ENCODE measurements at regions not wholly inside any gene's neighbourhood (a gene's known extent, or its start where the extent isn't known, plus 50 kb on each side); places are given as distances from the start of the nearest gene placed in this dataset.
"Not testable (repeated sequence)": the region's sequence is repeated elsewhere in the genome, so short reads cannot be mapped to it uniquely, and the experiment has no call there.

DNA sequence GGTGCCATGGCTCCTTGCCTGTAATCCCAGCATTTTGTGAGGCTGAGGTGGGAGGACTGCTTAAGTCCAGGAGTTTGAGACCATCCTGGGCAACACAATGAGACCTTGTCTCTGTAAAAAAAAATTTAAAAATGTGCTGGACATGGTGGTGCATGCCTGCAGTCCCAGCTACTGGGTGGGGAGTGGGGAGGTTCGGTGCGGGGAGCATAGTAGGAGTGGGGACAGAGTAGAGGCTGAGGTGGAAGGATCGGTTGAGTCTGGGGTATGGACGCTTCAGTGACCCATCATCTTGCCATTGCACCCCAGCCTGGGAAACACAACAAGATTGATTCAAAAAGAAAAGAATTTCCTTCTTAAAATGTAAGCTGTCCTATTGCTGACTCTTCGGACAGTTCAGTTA is 1490.0 kb upstream of the GBE1 start:
- DNase-seq (ENCODE audit: low read depth): no peak

DNA sequence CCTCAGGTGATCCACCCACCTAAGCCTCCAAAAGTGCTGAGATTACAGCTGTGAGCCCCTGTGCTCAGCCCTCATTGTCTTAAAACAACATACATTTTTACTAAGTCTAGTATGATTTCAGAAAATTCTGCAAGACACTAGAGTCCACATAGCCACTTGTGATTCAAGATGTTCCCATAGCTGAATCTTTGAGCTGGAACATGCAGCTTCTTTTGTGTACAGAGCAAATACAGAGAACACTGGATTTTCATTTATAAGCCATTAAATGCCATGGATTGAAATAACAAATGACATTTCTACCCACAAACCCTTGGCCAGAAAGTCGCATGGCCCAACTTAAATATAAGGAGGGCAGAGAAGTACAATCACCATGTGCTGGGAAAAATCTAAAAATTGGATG is 1489.2 kb upstream of the GBE1 start:
- no peak for DNase-seq (ENCODE audit: low read depth)

DNA sequence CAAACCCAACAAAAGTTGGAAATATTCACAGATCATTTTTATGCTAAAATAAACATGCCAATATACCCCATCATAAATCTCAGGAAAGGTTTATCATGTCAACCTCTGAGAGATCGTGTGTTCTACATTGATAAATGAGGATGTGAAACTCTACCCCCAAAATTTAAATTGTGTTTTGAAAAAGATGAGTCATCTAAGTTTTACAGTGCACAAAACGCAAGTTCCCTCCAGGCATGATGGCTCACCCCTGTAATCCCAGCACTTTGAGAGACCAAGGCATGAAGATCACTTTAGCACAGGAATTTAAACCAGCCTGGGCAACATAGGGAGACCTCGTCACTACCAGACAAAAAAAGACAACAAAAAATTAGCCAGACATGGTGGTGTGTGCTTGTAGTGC is 1487.0 kb upstream of the GBE1 start:
- DNase-seq (ENCODE audit: low read depth): no peak

DNA sequence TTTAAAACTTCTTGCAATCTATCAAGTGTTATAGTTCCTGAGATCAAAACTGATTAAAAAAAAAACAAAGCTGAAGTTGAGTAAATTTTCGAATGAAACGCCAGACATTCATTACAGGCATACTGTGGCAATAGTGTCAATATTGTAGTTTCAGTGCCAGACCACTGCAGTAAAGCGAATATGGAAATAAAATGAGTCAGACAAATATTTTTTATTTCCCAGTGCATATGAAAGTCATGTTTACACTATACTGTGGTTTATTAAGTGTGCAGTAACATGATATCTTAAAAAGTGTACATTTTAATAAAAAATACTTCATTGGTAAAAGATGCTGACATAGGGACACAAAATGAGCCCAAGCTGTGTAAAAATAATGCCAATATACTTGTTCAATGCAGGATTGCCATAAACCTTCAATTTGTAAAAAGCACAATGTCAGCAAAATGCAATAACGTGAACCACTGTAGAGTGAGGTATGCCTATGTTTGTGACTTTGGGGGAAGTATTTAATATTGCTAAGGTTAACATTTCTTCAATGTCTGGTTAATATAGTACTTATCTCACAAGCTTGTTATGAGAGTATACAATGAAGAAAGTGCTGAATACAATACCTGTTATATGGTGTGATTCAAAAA is 1473.9 kb upstream of the GBE1 start:
- no peak for DNase-seq (ENCODE audit: low read depth)

DNA sequence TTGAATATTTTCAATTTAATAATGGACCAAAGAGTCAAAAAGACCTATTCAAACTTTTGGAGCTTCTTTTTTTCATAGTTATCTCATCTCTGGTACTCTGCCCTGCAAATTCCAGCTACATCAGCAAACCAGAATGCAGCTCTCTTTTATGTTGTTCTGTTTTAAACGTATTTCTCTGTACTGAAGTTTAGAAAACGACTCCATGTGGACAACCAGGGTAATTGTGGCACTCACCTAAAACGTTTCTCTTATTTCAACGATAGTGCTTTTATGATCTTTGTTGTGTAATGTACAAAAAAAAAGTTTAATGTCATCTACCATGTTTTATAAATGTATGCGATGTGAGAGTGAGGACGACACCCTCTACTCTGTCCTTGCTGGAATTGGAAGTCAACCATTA is 1472.3 kb upstream of the GBE1 start:
- DNase-seq (ENCODE audit: low read depth): no peak

DNA sequence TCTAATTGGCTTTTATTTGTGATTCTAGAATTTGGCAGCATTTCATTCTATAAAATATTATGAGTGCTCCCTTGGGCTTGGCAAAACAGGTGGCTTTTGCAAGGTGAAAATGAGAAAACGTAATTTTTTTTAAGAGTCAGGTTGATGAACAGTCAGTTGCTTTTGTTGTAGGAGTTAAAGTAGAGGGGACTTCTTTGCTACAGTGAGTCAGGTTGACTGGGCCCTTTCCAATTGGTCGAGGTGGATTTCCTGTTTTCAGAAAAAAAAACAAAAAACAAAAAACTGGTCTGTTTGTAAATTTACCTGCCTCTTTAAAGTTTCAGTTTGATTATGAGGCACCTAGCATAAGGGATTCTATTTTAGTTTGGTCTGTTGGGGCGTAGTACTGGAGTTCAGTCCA is 1469.4 kb upstream of the GBE1 start:
- peak; percentile 20 for DNase-seq (ENCODE audit: low read depth)

DNA sequence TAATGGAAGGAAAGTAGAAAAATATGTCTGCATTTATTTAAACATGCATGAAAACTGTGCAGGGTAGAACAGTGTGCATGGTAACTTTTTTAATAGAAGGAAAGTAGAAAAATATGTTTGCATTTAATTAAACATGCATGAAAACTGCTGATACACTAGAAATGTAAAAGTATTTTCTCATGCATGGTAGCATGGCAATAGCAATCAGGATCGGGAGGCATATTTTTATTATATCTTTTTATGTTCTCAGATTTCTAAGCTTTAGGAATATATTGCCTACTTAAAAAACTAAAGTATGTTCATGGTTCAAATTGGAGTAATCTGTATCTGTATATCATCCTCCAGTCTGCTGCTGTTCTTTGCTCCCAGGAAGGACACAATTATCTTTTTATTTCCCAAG is 1468.9 kb upstream of the GBE1 start:
- no peak for DNase-seq (ENCODE audit: low read depth)

DNA sequence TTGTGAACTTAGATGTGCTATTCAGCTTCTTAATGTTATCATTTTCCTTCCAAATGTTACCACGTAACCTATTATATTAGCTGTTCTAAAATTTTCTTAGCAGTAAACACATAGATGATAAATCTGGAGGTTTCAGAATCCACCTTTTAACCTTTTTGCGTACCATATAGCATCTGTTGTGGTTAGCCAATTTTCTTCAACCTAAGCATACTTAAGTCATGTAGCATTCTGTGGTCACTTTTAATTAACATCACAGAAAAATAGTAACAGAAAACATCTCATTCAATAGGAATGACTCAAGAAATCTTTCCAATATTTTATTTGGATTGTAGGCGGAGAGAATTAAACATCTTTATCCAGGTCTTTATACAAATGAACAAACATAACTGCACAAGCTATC is 1465.3 kb upstream of the GBE1 start:
- DNase-seq (ENCODE audit: low read depth): no peak

DNA sequence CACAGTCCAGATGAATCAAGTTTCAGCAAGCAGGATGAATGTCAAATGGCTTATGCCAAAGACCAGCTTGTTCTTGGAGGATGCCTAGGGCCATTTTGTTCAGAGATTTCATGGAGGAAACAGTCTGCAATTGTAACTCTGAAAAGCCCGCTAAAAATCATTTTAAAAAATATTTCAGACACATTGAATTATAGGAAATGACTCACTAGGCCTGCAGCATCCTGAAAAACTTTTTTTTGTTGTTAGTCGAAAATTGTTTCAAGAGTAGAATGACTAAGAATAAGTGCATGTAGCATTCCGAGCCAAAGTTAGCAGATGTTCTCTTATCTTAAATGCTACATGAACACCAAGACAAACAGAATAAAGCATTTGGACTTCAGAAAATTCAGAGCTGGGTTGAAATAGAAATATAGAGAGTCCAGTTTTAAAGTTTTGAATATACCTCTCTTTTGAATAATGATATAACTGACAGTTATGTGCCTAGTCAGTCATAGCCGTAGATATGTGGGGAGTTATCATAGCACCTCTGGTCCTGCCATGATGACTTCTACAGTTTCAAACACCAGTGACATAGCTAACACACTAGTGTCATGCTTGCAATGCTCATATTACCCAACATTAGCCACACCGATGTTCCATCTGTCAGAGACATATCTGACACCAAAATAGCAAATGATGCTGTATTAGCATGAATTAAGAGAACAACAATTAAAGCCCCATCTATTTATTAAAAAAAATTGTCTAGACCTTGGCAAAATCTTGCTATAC is 1462.8 kb upstream of the GBE1 start:
- DNase-seq (ENCODE audit: low read depth): peak; percentile 61

DNA sequence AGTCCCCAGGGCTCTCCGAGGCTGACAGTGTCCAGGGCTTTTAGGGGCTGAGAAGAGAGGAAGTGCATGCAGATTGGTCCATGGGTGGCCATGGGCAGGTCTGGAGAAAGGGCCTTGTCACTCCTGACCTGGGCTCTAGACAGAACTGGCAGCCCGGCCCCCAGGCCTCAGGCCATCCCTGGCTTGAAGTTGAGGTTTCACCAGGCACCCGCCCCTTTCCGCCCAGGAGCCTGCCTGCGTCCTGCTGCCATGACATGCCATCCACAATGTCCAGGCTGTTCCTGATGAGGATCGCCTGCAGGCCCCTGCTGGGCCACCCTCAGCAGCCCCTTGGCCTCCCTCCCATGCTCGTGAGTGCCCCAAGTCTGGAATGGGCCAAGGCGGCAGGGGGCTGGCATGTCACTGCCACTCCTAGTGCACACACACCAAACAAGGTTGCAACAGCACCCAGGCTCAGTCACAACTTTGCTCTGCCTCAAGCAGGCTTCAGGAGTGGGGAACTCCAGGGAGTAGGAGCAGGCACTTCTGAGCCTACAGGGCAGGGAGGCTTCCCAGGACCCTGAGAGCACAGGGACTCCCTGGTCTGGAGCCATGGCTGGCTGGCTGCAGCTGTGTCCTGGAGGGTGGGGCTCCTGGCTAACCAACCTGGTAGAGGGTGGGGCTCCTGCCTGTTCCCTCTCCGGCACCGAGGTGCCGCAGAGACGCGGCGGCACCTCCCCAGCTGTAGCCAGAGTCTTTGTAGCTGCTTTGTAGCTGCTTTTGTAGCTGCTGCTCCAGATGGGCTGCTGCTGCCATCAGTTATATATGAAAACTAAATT is 1457.1 kb upstream of the GBE1 start:
- no peak for DNase-seq (ENCODE audit: low read depth)

DNA sequence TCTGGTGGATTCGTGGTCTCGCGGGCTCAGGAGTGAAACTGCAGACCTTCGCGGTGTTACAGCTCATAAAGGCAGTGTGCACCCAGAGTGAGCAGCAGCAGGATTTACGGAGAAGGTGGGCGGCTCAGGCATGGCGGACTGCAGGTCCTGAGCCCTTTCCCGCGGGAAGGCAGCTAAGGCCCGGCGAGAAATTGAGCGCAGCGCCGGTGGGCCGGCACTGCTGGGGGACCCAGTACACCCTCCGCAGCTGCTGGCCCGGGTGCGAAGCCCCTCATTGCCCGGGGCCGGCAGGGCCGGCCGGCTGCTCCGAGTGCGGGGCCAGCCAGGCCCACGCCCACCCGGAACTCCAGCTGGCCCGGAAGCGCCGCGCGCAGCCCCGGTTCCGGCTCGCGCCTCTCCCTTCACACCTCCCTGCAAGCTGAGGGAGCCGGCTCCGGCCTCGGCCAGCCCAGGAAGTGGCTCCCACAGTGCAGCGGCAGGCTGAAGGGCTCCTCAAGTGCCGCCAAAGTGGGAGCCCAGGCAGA is 1456.2 kb upstream of the GBE1 start:
- DNase-seq (ENCODE audit: low read depth): not testable (repeated sequence)

DNA sequence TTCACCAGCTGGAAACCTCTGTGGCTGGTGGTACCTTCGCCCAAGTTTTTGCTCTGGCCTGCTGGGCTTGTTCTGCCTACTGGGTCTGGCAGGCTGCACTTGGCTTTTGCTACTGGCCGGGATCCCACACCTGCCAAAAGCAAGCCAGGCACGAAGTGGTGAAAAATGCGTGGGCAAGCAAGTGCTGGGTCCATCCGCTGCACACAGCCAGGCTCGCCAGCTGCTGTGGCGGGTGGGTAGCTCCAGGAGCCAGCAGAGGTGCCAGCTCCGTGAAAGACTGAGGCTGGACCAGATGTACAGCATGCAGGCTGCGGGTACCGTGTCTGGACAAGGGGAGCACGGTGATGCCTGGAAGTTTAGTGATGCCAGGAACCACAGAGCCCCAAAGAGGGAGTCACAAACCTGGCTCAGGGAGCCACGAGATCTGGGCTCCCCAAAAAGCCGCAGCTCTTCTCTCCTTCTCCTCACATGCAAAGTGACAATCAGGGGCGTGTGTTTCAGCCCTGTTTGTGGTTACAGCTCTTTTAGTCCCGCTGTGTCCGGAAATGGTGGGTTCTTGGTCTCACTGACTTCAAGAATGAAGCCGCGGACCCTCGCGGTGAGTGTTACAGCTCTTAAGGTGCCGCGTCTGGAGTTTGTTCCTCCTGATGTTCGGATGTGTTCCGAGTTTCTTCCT is 1455.6 kb upstream of the GBE1 start:
- no peak for DNase-seq (ENCODE audit: low read depth)

DNA sequence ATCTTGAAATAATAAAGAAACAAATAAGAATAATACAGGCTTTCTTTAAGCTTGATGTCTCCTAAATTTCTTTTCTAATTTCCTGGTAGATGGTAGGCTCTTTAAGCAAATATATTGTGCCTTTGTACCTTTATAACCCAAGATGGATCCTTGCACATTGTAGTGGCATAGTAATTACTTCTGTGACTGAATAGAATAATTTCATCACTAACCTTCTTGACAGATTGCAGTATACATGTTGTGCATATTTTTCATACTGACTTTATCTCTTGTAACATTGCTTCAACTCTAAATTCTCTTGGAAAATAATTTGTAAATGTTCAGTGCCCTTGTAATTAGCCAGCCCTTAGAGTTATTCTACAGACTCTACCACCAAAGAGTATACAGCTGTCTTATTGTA is 1433.8 kb upstream of the GBE1 start:
- DNase-seq (ENCODE audit: low read depth): no peak

DNA sequence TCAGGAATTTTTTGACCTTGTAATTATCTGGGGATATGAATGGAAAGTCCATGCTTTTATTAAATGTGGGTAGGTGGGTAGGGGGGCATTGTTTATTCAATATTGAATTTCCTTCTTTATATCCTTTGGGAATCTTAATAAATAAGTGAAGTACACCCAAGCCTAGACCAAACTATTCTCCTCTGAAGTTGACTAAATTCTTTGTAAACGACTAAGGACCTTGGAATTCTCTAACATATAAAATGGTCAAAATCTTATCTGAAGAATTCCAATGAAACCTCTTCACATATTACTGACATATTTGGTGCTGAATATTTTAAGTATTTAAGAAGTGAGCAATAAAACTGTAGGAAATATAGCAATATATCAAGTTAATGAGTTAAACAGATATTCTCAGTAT is 1432.1 kb upstream of the GBE1 start:
- peak; percentile 3 for DNase-seq (ENCODE audit: low read depth)

DNA sequence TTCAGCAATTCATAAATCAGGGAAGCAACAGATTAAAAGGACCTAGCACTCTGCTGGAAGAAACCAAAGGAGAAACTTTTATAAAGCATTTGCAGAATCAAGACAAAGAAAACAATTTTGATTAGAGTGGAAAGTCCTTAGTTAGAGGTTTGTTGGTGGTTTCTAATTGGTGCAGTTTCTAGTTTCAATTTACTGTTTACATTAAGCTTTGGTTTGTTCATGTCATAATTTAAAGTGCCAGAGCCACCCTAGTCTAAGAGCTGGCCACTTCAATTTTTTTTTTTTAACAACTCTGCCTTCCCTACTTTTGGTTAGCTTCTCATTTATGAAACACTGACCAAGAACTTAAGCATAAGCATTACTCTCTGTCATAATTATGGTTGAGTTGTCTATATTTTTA is 1428.2 kb upstream of the GBE1 start:
- no peak for DNase-seq (ENCODE audit: low read depth)

DNA sequence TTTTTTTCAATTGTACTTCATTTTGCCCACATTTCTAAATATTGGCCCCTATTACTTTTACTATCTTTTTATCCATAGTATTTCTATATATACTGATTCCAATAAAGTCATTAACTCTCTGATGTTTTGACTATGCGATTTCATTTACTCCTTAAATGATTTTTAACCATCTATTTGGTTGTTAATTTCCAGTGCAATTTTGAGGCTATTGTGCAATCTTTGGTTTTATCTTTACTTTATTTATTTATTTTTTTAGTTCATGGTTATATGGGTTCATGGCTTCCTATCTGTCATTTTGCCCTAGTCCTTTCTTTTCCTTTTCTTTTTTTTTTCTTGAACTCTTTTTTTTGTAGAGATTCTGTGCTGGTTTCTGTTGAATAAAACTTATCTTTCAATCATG is 1408.0 kb upstream of the GBE1 start:
- no peak for DNase-seq (ENCODE audit: low read depth)

DNA sequence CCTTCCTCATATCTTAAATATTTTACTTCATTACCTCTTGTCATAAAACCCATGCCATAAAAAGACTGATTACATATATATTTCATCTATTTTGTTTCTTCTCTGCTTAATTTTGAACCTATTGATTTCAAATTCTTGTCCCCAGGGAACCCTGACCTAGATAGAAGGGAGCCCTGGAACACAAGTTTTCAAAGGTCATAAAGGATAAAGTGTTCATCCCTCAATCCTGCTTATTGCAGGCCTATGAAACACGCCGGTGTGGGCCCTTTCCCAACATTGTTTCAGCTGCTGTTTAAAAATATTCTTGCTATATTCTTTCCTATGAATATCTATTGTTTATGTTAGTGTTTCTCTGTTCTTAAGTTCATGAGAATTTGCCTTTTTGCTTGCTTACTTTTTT is 1389.5 kb upstream of the GBE1 start:
- no peak for DNase-seq (ENCODE audit: low read depth)

DNA sequence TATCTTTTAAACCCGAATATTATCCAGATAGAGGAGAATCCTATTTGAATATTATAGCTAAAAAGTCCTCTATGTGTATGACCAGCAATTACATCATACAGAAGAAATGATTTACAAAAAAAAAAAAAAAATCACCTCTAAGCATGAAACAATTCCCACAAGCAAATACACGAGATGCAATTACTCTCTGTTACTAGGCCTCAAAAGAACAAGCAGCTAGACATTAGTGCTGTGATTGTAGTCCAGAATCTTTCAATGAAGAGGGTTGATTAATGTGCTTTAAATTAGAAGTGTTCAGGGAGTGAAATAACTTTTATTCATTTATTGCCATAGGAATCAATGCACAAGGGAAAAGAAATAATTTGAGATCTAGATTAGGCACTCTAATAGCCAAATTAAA is 1379.5 kb upstream of the GBE1 start:
- DNase-seq (ENCODE audit: low read depth): no peak

DNA sequence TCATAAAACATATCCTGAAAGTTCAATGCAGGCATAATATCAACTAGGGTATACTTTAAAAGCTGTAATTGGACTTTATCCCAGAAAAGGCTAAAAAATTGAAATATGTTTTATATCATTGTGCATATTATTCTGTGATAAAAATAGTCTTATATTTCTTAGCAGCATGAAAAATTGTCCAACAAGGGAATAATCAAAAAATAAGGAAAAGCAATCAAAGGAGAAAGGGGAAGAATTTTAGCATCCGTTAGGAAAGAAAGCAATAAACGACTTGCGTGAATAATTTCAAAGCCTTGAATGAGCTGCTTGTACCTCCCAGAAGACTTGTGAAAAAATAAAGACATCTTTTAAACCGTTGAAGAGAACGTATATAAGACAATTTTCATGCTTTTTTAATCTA is 1369.8 kb upstream of the GBE1 start:
- DNase-seq (ENCODE audit: low read depth): no peak

DNA sequence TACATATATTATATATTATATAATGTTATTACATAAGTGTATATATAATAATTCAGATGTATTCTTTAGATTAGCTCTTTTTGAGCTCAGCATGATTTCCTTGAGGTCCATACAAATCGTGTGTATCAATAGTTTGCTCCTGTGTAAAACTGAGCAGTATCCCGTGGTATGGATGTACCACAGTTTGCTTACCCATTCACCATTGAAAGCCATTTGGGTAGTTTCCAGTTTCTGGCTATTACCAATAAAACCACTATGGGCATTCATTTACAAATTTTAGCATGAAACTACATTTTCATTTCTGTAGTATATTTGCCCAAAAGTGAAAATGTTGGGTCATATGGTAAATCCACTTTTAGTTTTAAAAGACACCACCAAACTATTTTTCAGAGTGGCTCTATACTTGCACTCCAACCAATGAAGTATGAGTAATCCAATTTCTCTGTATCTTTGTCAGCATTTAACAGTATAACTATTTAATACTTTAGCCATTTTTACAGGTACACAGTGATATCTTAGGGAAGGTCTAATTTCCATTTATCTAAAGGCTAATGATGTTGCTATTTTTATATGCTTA is 1361.4 kb upstream of the GBE1 start:
- DNase-seq (ENCODE audit: low read depth): no peak

DNA sequence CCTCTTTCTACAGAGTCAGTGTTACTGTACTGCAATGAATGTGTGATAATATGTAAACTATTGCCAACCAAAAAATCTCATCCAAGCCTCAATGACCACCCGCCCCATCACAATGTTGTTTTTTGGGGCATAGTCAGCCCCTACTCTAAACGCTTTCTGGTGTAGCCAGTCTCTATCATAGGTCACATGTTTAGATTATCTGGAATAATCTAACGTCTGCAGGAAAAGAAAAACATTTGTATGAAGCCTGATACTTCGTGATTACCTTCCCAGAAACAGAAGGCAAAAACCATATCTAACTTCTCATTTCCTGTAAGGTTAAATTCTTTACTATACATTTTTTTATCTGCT is 1331.8 kb upstream of the GBE1 start:
- DNase-seq (ENCODE audit: low read depth): no peak
